H9 (cell line): ENCODE measurements at regions not wholly inside any gene's neighbourhood (a gene's known extent, or its start where the extent isn't known, plus 50 kb on each side); places are given as distances from the start of the nearest gene placed in this dataset.

Source experiments
- DNase-seq: peaks from one replicate; pipeline ENCODE4 v3.0.0-alpha.2; 2017
- H2AFZ ChIP-seq: one replicate; pipeline ENCODE4 v1.6.1; 2013; ENCODE audit warnings: mild to moderate bottlenecking, low read length, control low read depth, moderate library complexity
- H2AK5ac ChIP-seq: 2 replicates; pipeline ENCODE4 v1.6.1; 2013; ENCODE audit warnings: low read length, control low read depth, mixed read lengths; ENCODE audit not compliant: insufficient read length
- H2BK120ac ChIP-seq: one replicate; pipeline ENCODE4 v1.6.1; 2013; ENCODE audit warnings: low read depth, mild to moderate bottlenecking, low read length, control low read depth, inconsistent platforms; ENCODE audit not compliant: poor library complexity, severe bottlenecking
- H2BK12ac ChIP-seq: 2 replicates; pipeline ENCODE4 v1.6.1; 2013; ENCODE audit warnings: low read length, control low read depth, mixed read lengths, low read depth; ENCODE audit not compliant: insufficient read length
- H2BK15ac ChIP-seq: 2 replicates; pipeline ENCODE4 v1.6.1; 2013; ENCODE audit warnings: low read depth, low read length, control low read depth
- H2BK20ac ChIP-seq: one replicate; pipeline ENCODE4 v1.6.1; 2013; ENCODE audit warnings: low read depth, mild to moderate bottlenecking, low read length, control low read depth, inconsistent platforms; ENCODE audit not compliant: poor library complexity, severe bottlenecking
- H2BK5ac ChIP-seq: 2 replicates; pipeline ENCODE4 v1.6.1; 2013; ENCODE audit warnings: low read length, control low read depth, mixed read lengths; ENCODE audit not compliant: insufficient read length
- H3K14ac ChIP-seq: 2 replicates; pipeline ENCODE4 v1.6.1; 2013; ENCODE audit warnings: low read length, control low read depth; ENCODE audit not compliant: insufficient read depth
- H3K18ac ChIP-seq: 2 replicates; pipeline ENCODE4 v1.6.1; 2013; ENCODE audit warnings: low read depth, mild to moderate bottlenecking, mixed read lengths, low read length, control low read depth; ENCODE audit not compliant: insufficient read length
- H3K23ac ChIP-seq: 2 replicates; pipeline ENCODE4 v1.6.1; 2013; ENCODE audit warnings: low read length, control low read depth, mixed read lengths, low read depth; ENCODE audit not compliant: insufficient read length
- H3K23me2 ChIP-seq: 2 replicates; pipeline ENCODE4 v1.6.1; 2013; ENCODE audit warnings: low read depth, mild to moderate bottlenecking, mixed read lengths, low read length, control low read depth; ENCODE audit not compliant: insufficient read length, poor library complexity, severe bottlenecking
- H3K27ac ChIP-seq: 2 replicates; pipeline ENCODE4 v1.5.1; 2013; ENCODE audit warnings: low read length, control low read depth, mixed read lengths, low read depth; ENCODE audit not compliant: insufficient read length
- H3K27me3 ChIP-seq: 2 replicates; pipeline ENCODE4 v1.6.1; 2013; ENCODE audit warnings: low read length, control low read depth, inconsistent platforms; ENCODE audit not compliant: insufficient read depth
- H3K4ac ChIP-seq: 2 replicates; pipeline ENCODE4 v1.6.1; 2013; ENCODE audit warnings: low read depth, mild to moderate bottlenecking, control low read depth, inconsistent platforms, low read length, moderate library complexity
- H3K4me1 ChIP-seq: 2 replicates; pipeline ENCODE4 v1.6.1; 2013; ENCODE audit warnings: low read length, control low read depth, inconsistent platforms; ENCODE audit not compliant: insufficient read depth
- H3K4me2 ChIP-seq: 2 replicates; pipeline ENCODE4 v1.6.1; 2013; ENCODE audit warnings: low read length, control low read depth, mixed read lengths; ENCODE audit not compliant: insufficient read length, insufficient read depth
- H3K56ac ChIP-seq: 2 replicates; pipeline ENCODE4 v1.6.1; 2013; ENCODE audit warnings: low read depth, mild to moderate bottlenecking, mixed read lengths, low read length, control low read depth; ENCODE audit not compliant: insufficient read length
- H3K79me1 ChIP-seq: 2 replicates; pipeline ENCODE4 v1.6.1; 2013; ENCODE audit warnings: low read depth, mild to moderate bottlenecking, moderate library complexity, low read length, control low read depth, inconsistent platforms; ENCODE audit not compliant: insufficient read depth, poor library complexity, severe bottlenecking
- H3K79me2 ChIP-seq: 2 replicates; pipeline ENCODE4 v1.6.1; 2013; ENCODE audit warnings: low read length, control low read depth, inconsistent platforms; ENCODE audit not compliant: insufficient read depth
- H3K9ac ChIP-seq: 2 replicates; pipeline ENCODE4 v1.6.1; 2013; ENCODE audit warnings: low read length, control low read depth, mixed read lengths; ENCODE audit not compliant: insufficient read length; ENCODE audit errors: extremely low read depth
- H3K9me3 ChIP-seq: one replicate; pipeline ENCODE4 v1.6.1; 2013; ENCODE audit warnings: low read depth, low read length, inconsistent platforms; ENCODE audit not compliant: control insufficient read depth
- H3T11ph ChIP-seq: one replicate; pipeline ENCODE4 v1.6.1; 2013; ENCODE audit warnings: mild to moderate bottlenecking, low read length, control low read depth, inconsistent platforms
- H4K20me1 ChIP-seq: one replicate; pipeline ENCODE4 v1.6.1; 2013; ENCODE audit not compliant: control insufficient read depth, insufficient read length, insufficient read depth
- H4K5ac ChIP-seq: 2 replicates; pipeline ENCODE4 v1.6.1; 2013; ENCODE audit warnings: low read depth, mild to moderate bottlenecking, mixed read lengths, low read length, control low read depth; ENCODE audit not compliant: insufficient read length
- H4K8ac ChIP-seq: replicated peaks from 2 replicates; pipeline ENCODE4 v1.6.1; 2013; ENCODE audit warnings: low read length, control low read depth, mixed read lengths, low read depth; ENCODE audit not compliant: insufficient read length
- H4K91ac ChIP-seq: 2 replicates; pipeline ENCODE4 v1.6.1; 2013; ENCODE audit warnings: low read depth, mild to moderate bottlenecking, moderate library complexity, mixed read lengths, low read length, control low read depth; ENCODE audit not compliant: insufficient read length
- H3K27ac Mint-ChIP-seq, 3 experiments: 2 replicates in 2 of 3; 3 replicates in 1 of 3; pipeline ENCODE4 v1.8.0; 2020 to 2021; ENCODE audit warnings: mixed read lengths in 3 of 3, mild to moderate bottlenecking in 1 of 3, moderate library complexity in 1 of 3
- H3K27me3 Mint-ChIP-seq: 2 replicates; pipeline ENCODE4 v1.8.0; 2021; ENCODE audit warnings: low read depth, mild to moderate bottlenecking, moderate library complexity, mixed read lengths
- H3K36me3 Mint-ChIP-seq, 3 experiments: 2 replicates in 2 of 3; 3 replicates in 1 of 3; pipeline ENCODE4 v1.8.0; 2020 to 2021; ENCODE audit warnings: low read depth in 3 of 3, mixed read lengths in 3 of 3; ENCODE audit not compliant: insufficient read depth in 1 of 3
- H3K4me1 Mint-ChIP-seq, 2 experiments: 2 replicates each; pipeline ENCODE4 v1.8.0; 2020; ENCODE audit warnings: mixed read lengths in 2 of 2
- H3K4me3 Mint-ChIP-seq, 2 experiments: 2 replicates in 1 of 2; 3 replicates in 1 of 2; pipeline ENCODE4 v1.8.0; 2020 to 2021; ENCODE audit warnings: mild to moderate bottlenecking in 2 of 2, mixed read lengths in 2 of 2, moderate library complexity in 1 of 2
- H3K9me3 Mint-ChIP-seq, 2 experiments: 2 replicates in 1 of 2; 3 replicates in 1 of 2; pipeline ENCODE4 v1.8.0; 2020; ENCODE audit warnings: mild to moderate bottlenecking in 2 of 2, mixed read lengths in 2 of 2, moderate library complexity in 1 of 2
- CTCF ChIP-seq: fragments of 200-600 bp; sonication (generic); conservative IDR thresholded peaks from 3 replicates; pipeline ENCODE4 v1.8.0; 2021; ENCODE audit warnings: antibody characterized with exemption, mild to moderate bottlenecking

GRCh38 chr5:152297866-152298265 is 107.2 kb downstream of the NMUR2 start:
- Histone ChIP-seq H4K20me1 (no peaks in the 10 kb centered on the region), H2BK120ac (no peak overlapping the region), H3K23ac (no peak overlapping the region), H3K79me2 (no peaks in the 10 kb centered on the region), H3K27ac (no peak overlapping the region), H3T11ph (no peak overlapping the region), H2BK15ac (no peak overlapping the region), H2BK12ac (no peak overlapping the region), H2BK5ac (no peak overlapping the region), H3K23me2 (no peaks in the 10 kb centered on the region), H3K14ac (no peak overlapping the region), H3K4me1 (no peaks in the 10 kb centered on the region), H4K5ac (no peak overlapping the region), H3K4me2 (no peak overlapping the region), H4K91ac (no peak overlapping the region), H3K4ac (no peak overlapping the region), H2AK5ac (no peak overlapping the region), H4K8ac (no peak overlapping the region), H2AFZ (no peak overlapping the region), H3K56ac (no peak overlapping the region), H3K9ac (no peak overlapping the region), H3K27me3 (no peaks in the 10 kb centered on the region), H3K79me1 (no peaks in the 10 kb centered on the region), H2BK20ac (no peak overlapping the region), H3K18ac (no peak overlapping the region), H3K9me3 (no peaks in the 10 kb centered on the region)
- Mint-ChIP-seq H3K36me3 (no peaks in the 10 kb centered on the region), H3K4me3 (no peak overlapping the region), H3K4me1 (no peaks in the 10 kb centered on the region), H3K27ac (no peak overlapping the region), H3K9me3 (no peaks in the 10 kb centered on the region), H3K27me3 (peaks cover 3% of the 10 kb centered on the region)
- TF ChIP-seq CTCF, result no peak
- no peak for DNase-seq
